Amygdala (tissue), 56 donors: ENCODE measurements at regions not wholly inside any gene's neighbourhood (a gene's known extent, or its start where the extent isn't known, plus 50 kb on each side); places are given as distances from the start of the nearest gene placed in this dataset.

Experiments used
- DNase-seq, 56 donors: peaks; one replicate each; lab custom pipeline; 2025; lab: John Stamatoyannopoulos, UW

GRCh38 chr5:25881318-25882036 is 1156.9 kb downstream of the CDH9 start:
- no peak for DNase-seq

- DNase-seq, result no peak
Observed at GRCh38 chr5:25863811-25864210, 1174.6 kb downstream of the CDH9 start.

- peak in 2 of 56 donors; percentile 1 to 3 for DNase-seq
Observed at GRCh38 chr5:25862276-25862675, 1176.1 kb downstream of the CDH9 start.

DNA sequence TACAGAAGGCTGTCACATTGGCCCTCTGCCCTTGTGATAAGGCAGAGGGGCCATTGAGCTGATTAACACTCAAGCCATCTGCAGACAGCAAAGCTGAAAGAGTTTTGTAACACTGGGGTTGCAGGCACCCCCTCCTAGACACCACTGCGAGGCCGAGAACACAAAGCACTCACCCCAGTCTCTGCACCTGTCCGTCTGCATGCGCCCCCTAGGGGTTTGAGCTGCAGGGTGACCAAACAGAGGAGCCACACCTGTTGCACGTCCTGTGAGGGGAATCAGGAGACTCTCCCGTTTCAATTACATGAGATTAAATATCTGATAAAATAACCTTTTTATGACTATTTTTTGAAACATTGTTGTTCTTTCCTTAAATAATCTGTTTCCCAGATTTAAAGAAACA is 1180.4 kb downstream of the CDH9 start:
- DNase-seq, result no peak

- no peak for DNase-seq
Observed at GRCh38 chr5:25851301-25851700, 1187.1 kb downstream of the CDH9 start.

DNA sequence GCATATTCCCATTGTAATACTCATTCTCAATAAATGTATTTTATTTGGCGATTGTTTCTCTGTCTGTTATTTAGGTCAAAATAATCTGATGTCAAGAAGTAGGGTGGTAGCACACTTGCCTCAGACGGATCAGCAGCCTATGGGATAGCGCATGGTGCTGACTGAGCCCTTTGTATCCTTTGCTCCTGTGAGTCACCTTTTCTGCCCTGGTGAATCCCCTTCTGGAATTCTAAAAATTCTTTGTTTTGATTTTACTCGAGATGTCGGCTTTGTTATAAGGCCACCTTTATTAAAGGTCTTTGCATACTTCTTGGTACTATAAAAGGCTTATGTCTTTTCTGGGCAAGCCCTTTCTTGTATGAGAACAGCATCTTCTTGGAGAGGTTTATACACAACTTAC is 1187.8 kb downstream of the CDH9 start:
- no peak for DNase-seq

GRCh38 chr5:25849270-25849669 is 1189.1 kb downstream of the CDH9 start:
- DNase-seq, result no peak

DNA sequence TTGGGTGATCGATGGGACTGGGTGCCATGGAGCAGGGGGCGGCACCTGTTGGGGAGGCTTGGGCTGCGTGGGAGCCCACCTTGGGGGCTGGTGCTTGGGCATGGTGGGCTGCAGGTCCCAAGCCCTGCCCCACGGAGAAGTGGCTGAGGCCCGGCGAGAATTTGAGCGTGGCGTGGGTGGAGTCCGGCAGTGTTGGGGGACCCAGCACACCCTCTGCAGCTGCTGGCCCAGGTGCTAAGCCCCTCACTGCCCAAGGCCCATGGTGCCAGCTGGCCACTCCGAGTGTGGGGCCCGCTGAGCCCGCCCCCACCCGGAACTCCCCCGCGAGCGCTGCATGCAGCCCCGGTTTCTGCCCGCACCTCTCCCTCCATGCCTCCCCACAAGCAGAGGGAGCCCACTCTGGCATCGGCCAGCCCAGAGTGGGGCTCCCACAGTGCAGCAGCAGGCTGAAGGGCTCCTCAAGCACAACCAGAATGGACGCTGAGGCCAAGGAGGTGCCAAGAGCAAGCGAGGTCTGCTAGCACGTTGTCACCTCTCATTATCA is 1178.6 kb upstream of the CDH10 start:
- DNase-seq, result no peak
